DND-41 (cell line): ENCODE measurements at regions not wholly inside any gene's neighbourhood (a gene's known extent, or its start where the extent isn't known, plus 50 kb on each side); places are given as distances from the start of the nearest gene placed in this dataset.
"Not testable (repeated sequence)": the region's sequence is repeated elsewhere in the genome, so short reads cannot be mapped to it uniquely, and the experiment has no call there.

Source experiments
- ATAC-seq: fragments of 200-7000 bp; cut with Tn5 transposase; 3 replicates; pipeline ENCODE4 v1.9.1; 2021; ENCODE audit warnings: low read depth; ENCODE audit not compliant: insufficient read depth
- DNase-seq: peaks from one replicate; pipeline ENCODE4 v3.0.0-alpha.2; 2020
- H2AFZ ChIP-seq: 2 replicates; pipeline ENCODE4 v1.6.0; 2012; ENCODE audit warnings: low read depth, low read length
- H3K27ac ChIP-seq: 2 replicates; pipeline ENCODE4 v1.5.1; 2012; ENCODE audit warnings: low read length, inconsistent platforms
- H3K27me3 ChIP-seq: fragments of 200-600 bp; sonication (generic); 2 replicates; pipeline ENCODE4 v1.6.0; 2012; ENCODE audit warnings: low read length, mild to moderate bottlenecking, inconsistent platforms; ENCODE audit not compliant: insufficient read depth, poor library complexity
- H3K36me3 ChIP-seq: 2 replicates; pipeline ENCODE4 v1.5.1; 2012; ENCODE audit warnings: low read length, inconsistent platforms; ENCODE audit not compliant: insufficient read depth
- H3K4me1 ChIP-seq: 2 replicates; pipeline ENCODE4 v1.5.1; 2012; ENCODE audit warnings: mild to moderate bottlenecking, low read length; ENCODE audit not compliant: insufficient read depth
- H3K4me2 ChIP-seq: 2 replicates; pipeline ENCODE4 v1.6.0; 2012; ENCODE audit warnings: mild to moderate bottlenecking, moderate library complexity, low read length, inconsistent platforms; ENCODE audit not compliant: insufficient read depth
- H3K4me3 ChIP-seq, 2 experiments: fragments of 200-600 bp in 1 of 2; shearing (Covaris generic) in 1 of 2; 2 replicates each; pipeline ENCODE4 v1.5.1; 2012 to 2016; ENCODE audit warnings: inconsistent platforms in 2 of 2, low read length in 2 of 2, mild to moderate bottlenecking in 2 of 2, low read depth in 1 of 2, moderate library complexity in 1 of 2
- H3K79me2 ChIP-seq: 2 replicates; pipeline ENCODE4 v1.6.0; 2012; ENCODE audit warnings: low read length, inconsistent platforms; ENCODE audit not compliant: insufficient read depth
- H3K9ac ChIP-seq: 2 replicates; pipeline ENCODE4 v1.6.0; 2012; ENCODE audit warnings: low read depth, mild to moderate bottlenecking, inconsistent platforms, low read length, moderate library complexity
- H3K9me3 ChIP-seq: 2 replicates; pipeline ENCODE4 v1.5.1; 2012; ENCODE audit warnings: low read length, moderate library complexity, mild to moderate bottlenecking, inconsistent platforms; ENCODE audit not compliant: insufficient read depth, severe bottlenecking
- H4K20me1 ChIP-seq: 2 replicates; pipeline ENCODE4 v1.6.0; 2012; ENCODE audit warnings: low read length; ENCODE audit not compliant: insufficient read depth
- EZH2 ChIP-seq: IDR thresholded peaks from 3 replicates; pipeline ENCODE4 v1.6.1; 2012; ENCODE audit warnings: borderline replicate concordance, low read depth, mild to moderate bottlenecking, moderate library complexity, low read length, inconsistent platforms; ENCODE audit not compliant: severe bottlenecking
- TF ChIP-seq, protein P1 (sequence below): IDR thresholded peaks from 2 replicates; pipeline ENCODE4 v1.5.1; 2012; ENCODE audit warnings: borderline replicate concordance, low read length, moderate library complexity, mild to moderate bottlenecking; ENCODE audit not compliant: poor library complexity, severe bottlenecking; ENCODE audit errors: extremely low read depth

DNA sequence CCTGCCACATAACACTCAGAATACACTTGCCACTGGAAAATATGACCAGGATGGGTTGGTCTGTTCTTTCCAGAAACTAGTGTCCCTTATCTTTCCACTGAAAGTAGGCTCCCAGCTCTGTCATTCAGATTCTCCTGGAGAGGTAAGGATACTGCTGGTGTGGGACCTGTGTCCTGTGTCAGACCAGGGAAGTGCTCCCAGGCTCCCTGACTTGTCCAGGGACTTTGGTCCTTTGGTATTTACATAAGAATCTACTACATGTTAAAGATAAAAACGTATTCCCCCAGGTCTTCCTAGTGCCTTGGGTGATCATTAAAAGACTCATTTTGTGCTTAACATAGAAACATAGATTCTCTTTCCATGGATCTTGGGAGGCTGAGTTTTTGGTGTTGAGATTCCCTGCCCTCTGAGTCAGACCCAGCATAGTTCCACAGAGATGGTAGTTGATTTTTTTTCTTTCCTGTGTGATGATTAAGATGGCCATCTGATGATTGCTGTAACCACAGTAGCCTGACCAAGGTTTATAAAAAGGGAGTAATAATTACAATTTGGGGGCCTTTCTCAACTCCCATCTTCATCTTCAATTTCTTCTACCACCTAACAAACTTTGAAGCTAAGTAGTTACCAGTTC lies 159.8 kb upstream of the JADE1 start:
- no peak overlapping the region for H3K4me3 ChIP-seq
- H2AFZ ChIP-seq, result no peak overlapping the region
- TF ChIP-seq, protein P1, sequence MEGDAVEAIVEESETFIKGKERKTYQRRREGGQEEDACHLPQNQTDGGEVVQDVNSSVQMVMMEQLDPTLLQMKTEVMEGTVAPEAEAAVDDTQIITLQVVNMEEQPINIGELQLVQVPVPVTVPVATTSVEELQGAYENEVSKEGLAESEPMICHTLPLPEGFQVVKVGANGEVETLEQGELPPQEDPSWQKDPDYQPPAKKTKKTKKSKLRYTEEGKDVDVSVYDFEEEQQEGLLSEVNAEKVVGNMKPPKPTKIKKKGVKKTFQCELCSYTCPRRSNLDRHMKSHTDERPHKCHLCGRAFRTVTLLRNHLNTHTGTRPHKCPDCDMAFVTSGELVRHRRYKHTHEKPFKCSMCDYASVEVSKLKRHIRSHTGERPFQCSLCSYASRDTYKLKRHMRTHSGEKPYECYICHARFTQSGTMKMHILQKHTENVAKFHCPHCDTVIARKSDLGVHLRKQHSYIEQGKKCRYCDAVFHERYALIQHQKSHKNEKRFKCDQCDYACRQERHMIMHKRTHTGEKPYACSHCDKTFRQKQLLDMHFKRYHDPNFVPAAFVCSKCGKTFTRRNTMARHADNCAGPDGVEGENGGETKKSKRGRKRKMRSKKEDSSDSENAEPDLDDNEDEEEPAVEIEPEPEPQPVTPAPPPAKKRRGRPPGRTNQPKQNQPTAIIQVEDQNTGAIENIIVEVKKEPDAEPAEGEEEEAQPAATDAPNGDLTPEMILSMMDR, result no peak
- no peak for TF ChIP-seq EZH2
- peaks cover 3% of the 10 kb centered on the region for H3K9me3 ChIP-seq
- H3K36me3 ChIP-seq, result no peaks in the 10 kb centered on the region
- no peak overlapping the region for H3K9ac ChIP-seq
- H4K20me1 ChIP-seq, result no peaks in the 10 kb centered on the region
- ATAC-seq, result no peak
- H3K27me3 ChIP-seq, result no peaks in the 10 kb centered on the region
- H3K27ac ChIP-seq, result no peak overlapping the region
- no peak overlapping the region for H3K4me2 ChIP-seq
- no peaks in the 10 kb centered on the region for H3K79me2 ChIP-seq
- no peak for DNase-seq
- no peaks in the 10 kb centered on the region for H3K4me1 ChIP-seq

DNA sequence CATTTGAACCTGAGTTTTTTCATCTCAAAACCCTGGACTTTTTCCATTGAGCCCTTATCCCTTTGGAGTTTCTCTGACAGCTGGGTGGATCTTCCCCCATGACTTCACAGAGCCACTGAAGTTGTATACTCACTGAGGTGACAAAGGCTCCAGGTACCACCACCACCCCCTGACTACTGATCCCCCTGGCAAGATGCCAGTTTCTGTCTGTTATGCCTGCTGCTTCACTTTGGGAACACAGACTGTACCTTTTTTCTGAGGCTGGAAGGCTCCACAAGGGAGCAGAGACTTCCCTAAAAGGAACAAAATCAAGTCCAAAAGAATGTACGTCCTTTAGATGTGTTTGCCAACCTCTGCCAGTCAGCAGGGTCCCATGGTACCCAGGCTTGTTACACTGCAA lies 160.3 kb upstream of the JADE1 start:
- no peaks in the 10 kb centered on the region for H3K27me3 ChIP-seq
- no peaks in the 10 kb centered on the region for H4K20me1 ChIP-seq
- H3K79me2 ChIP-seq, result no peaks in the 10 kb centered on the region
- H3K9ac ChIP-seq, result no peak overlapping the region
- no peak overlapping the region for H2AFZ ChIP-seq
- TF ChIP-seq, protein P1, result no peak
- no peak for TF ChIP-seq EZH2
- no peaks in the 10 kb centered on the region for H3K4me1 ChIP-seq
- peaks cover under 1% of the 10 kb centered on the region for H3K9me3 ChIP-seq
- no peak overlapping the region for H3K27ac ChIP-seq
- ATAC-seq, result no peak
- H3K4me3 ChIP-seq, result no peak overlapping the region
- no peak overlapping the region for H3K4me2 ChIP-seq
- DNase-seq, result no peak
- H3K36me3 ChIP-seq, result no peaks in the 10 kb centered on the region

DNA sequence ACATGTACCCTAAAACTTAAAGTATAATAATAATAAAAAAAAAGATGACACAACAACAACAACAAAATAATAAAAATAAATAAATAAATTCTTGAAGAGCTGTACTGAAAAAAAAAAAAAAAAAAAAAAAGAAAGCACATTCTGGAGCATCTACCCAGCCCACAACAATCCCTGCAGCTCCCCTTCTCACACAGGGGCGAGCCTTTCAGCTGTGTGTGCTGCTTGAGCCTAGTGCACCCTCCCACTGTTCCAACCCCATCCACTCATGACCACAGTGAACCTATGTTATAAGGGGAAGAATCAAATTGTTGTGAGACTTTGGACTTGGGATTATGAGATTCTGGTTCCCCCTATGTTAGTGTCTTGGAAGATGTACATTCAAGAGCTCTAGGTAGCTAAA lies 161.5 kb upstream of the JADE1 start:
- no peak for DNase-seq
- H3K4me1 ChIP-seq, result no peaks in the 10 kb centered on the region
- H2AFZ ChIP-seq, result no peak overlapping the region
- H3K79me2 ChIP-seq, result no peaks in the 10 kb centered on the region
- no peaks in the 10 kb centered on the region for H3K9me3 ChIP-seq
- no peaks in the 10 kb centered on the region for H3K36me3 ChIP-seq
- no peaks in the 10 kb centered on the region for H4K20me1 ChIP-seq
- ATAC-seq, result no peak
- no peak overlapping the region for H3K9ac ChIP-seq
- TF ChIP-seq EZH2, result no peak
- TF ChIP-seq, protein P1, result no peak
- no peak overlapping the region for H3K27ac ChIP-seq
- H3K4me3 ChIP-seq, result no peak overlapping the region
- H3K4me2 ChIP-seq, result no peak overlapping the region
- H3K27me3 ChIP-seq, result no peaks in the 10 kb centered on the region

DNA sequence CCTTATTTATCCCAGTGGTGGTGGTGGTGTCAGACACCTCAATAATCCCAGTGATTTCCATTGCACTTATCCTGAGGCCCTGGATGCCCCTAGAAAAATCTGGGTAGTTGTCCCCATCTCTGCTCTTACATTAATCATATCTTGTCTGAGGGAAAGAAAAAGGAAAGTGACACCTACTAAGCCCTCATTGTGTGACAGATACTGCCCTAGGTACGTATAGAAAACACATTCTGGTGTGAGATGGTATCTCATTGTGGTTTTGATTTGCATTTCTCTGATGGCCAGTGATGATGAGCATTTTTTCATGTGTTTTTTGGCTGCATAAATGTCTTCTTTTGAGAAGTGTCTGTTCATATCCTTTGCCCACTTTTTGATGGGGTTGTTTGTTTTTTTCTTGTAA lies 162.6 kb upstream of the JADE1 start:
- not testable (repeated sequence) for ATAC-seq, H3K9ac ChIP-seq

DNA sequence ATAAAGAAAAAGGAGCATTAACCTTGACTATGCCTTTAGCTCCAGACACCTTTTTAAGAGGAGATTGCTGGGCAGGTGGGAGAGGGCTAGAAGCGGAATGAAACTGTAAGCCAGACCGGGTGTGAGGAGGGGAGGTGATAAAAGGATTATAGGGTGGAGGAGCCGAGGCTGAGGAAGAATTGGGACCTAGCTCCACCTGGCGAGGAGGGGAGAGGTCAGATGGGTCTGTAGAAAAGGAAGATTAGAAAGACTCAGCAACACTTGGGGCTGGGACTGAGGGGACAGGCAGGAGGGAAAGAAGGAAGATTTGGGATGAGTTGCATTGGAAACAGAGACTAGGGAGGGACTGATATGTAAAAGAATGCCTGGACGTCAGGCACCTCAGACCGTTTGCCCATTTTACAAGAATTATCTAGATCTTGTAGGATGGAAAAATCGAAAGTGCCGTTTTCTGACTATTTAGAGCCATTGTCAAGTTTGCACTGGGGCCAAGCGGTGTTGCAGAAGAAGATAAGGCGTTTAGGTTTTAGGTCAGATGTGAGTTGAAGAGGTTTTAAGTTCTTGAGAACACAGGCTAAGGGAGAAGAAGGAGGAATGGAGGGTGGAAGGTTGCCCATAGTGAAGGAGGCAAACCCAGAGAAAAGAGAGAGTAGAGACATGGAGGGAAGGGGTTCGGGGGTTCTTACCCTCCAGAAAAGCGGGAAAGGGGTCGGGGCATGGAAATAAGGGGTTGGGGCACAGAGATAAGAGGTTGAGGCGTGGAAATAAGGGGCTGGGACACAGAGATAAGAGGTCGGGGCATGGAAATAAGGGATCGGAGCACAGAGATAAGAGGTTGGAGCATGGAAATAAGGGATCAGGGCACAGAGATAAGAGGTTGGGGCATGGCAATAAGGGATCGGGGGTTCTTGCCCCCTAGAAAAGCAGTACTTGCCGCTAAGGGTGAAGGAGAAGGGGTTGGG lies 164.5 kb upstream of the JADE1 start:
- not testable (repeated sequence) for H3K27me3 ChIP-seq, H3K36me3 ChIP-seq, ATAC-seq, H3K79me2 ChIP-seq, H3K4me1 ChIP-seq, H3K9me3 ChIP-seq, H3K4me2 ChIP-seq, H3K4me3 ChIP-seq, H2AFZ ChIP-seq, H4K20me1 ChIP-seq, H3K9ac ChIP-seq, H3K27ac ChIP-seq, DNase-seq

More for the DNA sequence above, 162.6 kb upstream of the JADE1 start:
- not testable (repeated sequence) for H3K4me1 ChIP-seq, H3K36me3 ChIP-seq, DNase-seq, H3K27me3 ChIP-seq, H3K79me2 ChIP-seq, H3K4me2 ChIP-seq, H3K9me3 ChIP-seq, H3K4me3 ChIP-seq, H3K27ac ChIP-seq, H4K20me1 ChIP-seq, H2AFZ ChIP-seq
